IMR-90 (cell line): ENCODE measurements at regions not wholly inside any gene's neighbourhood (a gene's known extent, or its start where the extent isn't known, plus 50 kb on each side); places are given as distances from the start of the nearest gene placed in this dataset.

Experiments used
- ATAC-seq: fragments of 200-7000 bp; cut with Tn5 transposase; 2 replicates; pipeline ENCODE4 v1.9.1; 2020; ENCODE audit warnings: low read depth, mild to moderate bottlenecking, moderate library complexity
- BruUV-seq: library from RNA; stranded (reverse); fragments of 400-500 nt; replicated peaks from 2 replicates; lab custom pipeline; 2021; lab: Mats Ljungman, UMichigan
- CTCF ChIA-PET: fragments of 300-600 bp; formaldehyde crosslinking; extraction: SDS; loops from one replicate; lab custom pipeline; 2021; ENCODE audit warnings: antibody characterized with exemption; lab: Yijun Ruan, JAX
- POLR2A ChIA-PET: fragments of 300-600 bp; sonication (Branson Sonifier 250); formaldehyde crosslinking; loops from one replicate; lab custom pipeline; 2022; ENCODE audit warnings: antibody characterized with exemption; ENCODE audit not compliant: unreplicated experiment; lab: Charles Lee
- DNase-seq: peaks from one replicate; pipeline ENCODE4 v3.0.0; 2013
- H2AFZ ChIP-seq: replicated peaks from 2 replicates; pipeline ENCODE3; 2013; ENCODE audit warnings: low read length, mild to moderate bottlenecking; ENCODE audit not compliant: poor library complexity
- H2AK5ac ChIP-seq: 2 replicates; pipeline ENCODE4 v1.6.1; 2013; ENCODE audit warnings: low read depth, low read length, inconsistent platforms
- H2AK9ac ChIP-seq: replicated peaks from 2 replicates; pipeline ENCODE3; 2013; ENCODE audit warnings: mild to moderate bottlenecking, low read depth, low read length, moderate library complexity; ENCODE audit not compliant: poor library complexity
- H2BK120ac ChIP-seq: 2 replicates; pipeline ENCODE4 v1.6.1; 2013; ENCODE audit warnings: low read depth, low read length, inconsistent platforms
- H2BK15ac ChIP-seq: 3 replicates; pipeline ENCODE4 v1.6.1; 2013; ENCODE audit warnings: low read depth, low read length, inconsistent platforms
- H2BK20ac ChIP-seq: 2 replicates; pipeline ENCODE4 v1.6.1; 2013; ENCODE audit warnings: low read depth, mild to moderate bottlenecking, inconsistent platforms, low read length, moderate library complexity
- H2BK5ac ChIP-seq: 2 replicates; pipeline ENCODE4 v1.6.1; 2013; ENCODE audit warnings: mild to moderate bottlenecking, low read depth, low read length, inconsistent platforms; ENCODE audit not compliant: poor library complexity, severe bottlenecking
- H3K14ac ChIP-seq: replicated peaks from 2 replicates; pipeline ENCODE4 v1.6.1; 2013; ENCODE audit warnings: low read depth, low read length, inconsistent platforms
- H3K18ac ChIP-seq: 2 replicates; pipeline ENCODE4 v1.6.1; 2013; ENCODE audit warnings: low read depth, low read length, control low read depth
- H3K23ac ChIP-seq: 2 replicates; pipeline ENCODE4 v1.6.1; 2013; ENCODE audit warnings: low read depth, low read length, inconsistent platforms
- H3K27ac ChIP-seq: 2 replicates; pipeline ENCODE4 v1.5.1; 2013; ENCODE audit warnings: mild to moderate bottlenecking, control low read depth, low read length; ENCODE audit not compliant: insufficient read depth
- H3K27me3 ChIP-seq: 2 replicates; pipeline ENCODE4 v1.6.1; 2013; ENCODE audit warnings: low read length; ENCODE audit not compliant: control insufficient read depth, insufficient read depth
- H3K36me3 ChIP-seq: 2 replicates; pipeline ENCODE4 v1.6.1; 2013; ENCODE audit warnings: low read length, mixed read lengths; ENCODE audit not compliant: control insufficient read depth, insufficient read depth
- H3K4ac ChIP-seq: 2 replicates; pipeline ENCODE4 v1.6.1; 2013; ENCODE audit warnings: low read depth, low read length, inconsistent platforms
- H3K4me1 ChIP-seq: 2 replicates; pipeline ENCODE4 v1.6.1; 2013; ENCODE audit warnings: low read length, mixed read lengths; ENCODE audit not compliant: control insufficient read depth, insufficient read depth
- H3K4me2 ChIP-seq: 2 replicates; pipeline ENCODE4 v1.6.1; 2013; ENCODE audit warnings: low read depth, mild to moderate bottlenecking, control low read depth, low read length, moderate library complexity
- H3K4me3 ChIP-seq: 2 replicates; pipeline ENCODE4 v1.5.1; 2013; ENCODE audit warnings: low read depth, mild to moderate bottlenecking, control low read depth, low read length, moderate library complexity; ENCODE audit not compliant: insufficient read depth
- H3K56ac ChIP-seq: 2 replicates; pipeline ENCODE4 v1.6.1; 2013; ENCODE audit warnings: low read length, inconsistent platforms; ENCODE audit not compliant: insufficient read depth; ENCODE audit errors: extremely low read depth
- H3K79me1 ChIP-seq, 2 experiments: 2 replicates each; pipeline ENCODE4 v1.6.1; 2013; ENCODE audit warnings: low read length in 2 of 2, inconsistent platforms in 1 of 2, low read depth in 1 of 2
- H3K9ac ChIP-seq: 2 replicates; pipeline ENCODE4 v1.6.1; 2013; ENCODE audit warnings: low read depth, low read length, control low read depth
- H3K9me1 ChIP-seq: 2 replicates; pipeline ENCODE4 v1.6.1; 2013; ENCODE audit warnings: low read length, inconsistent platforms; ENCODE audit not compliant: insufficient read depth
- H3K9me3 ChIP-seq: 2 replicates; pipeline ENCODE4 v1.6.1; 2013; ENCODE audit warnings: low read length; ENCODE audit not compliant: control insufficient read depth, insufficient read depth
- H4K20me1 ChIP-seq: 2 replicates; pipeline ENCODE4 v1.6.1; 2013; ENCODE audit warnings: low read length, inconsistent platforms; ENCODE audit not compliant: insufficient read depth
- H4K5ac ChIP-seq: 2 replicates; pipeline ENCODE4 v1.6.1; 2013; ENCODE audit warnings: mild to moderate bottlenecking, low read depth, low read length, control low read depth
- H4K8ac ChIP-seq, 2 experiments: 2 replicates each; pipeline ENCODE4 v1.6.1; 2013; ENCODE audit warnings: low read depth in 2 of 2, low read length in 2 of 2, control low read depth in 1 of 2, inconsistent platforms in 1 of 2
- H4K91ac ChIP-seq: 2 replicates; pipeline ENCODE4 v1.6.1; 2013; ENCODE audit warnings: low read depth, low read length, inconsistent platforms; ENCODE audit not compliant: insufficient read depth
- BHLHE40 ChIP-seq: fragments of 150-350 bp; IDR thresholded peaks from 2 replicates; pipeline ENCODE4 v1.6.1; 2016; ENCODE audit warnings: mild to moderate bottlenecking, low read depth, low read length
- CEBPB ChIP-seq: IDR thresholded peaks from 2 replicates; pipeline ENCODE4 v1.6.1; 2012; ENCODE audit warnings: low read depth, low read length, improper control_type of control experiment
- CHD1 ChIP-seq: IDR thresholded peaks from 2 replicates; pipeline ENCODE4 v1.6.1; 2012; ENCODE audit warnings: low read depth, low read length, improper control_type of control experiment
- CTCF ChIP-seq: conservative IDR thresholded peaks from 2 replicates; pipeline ENCODE4 v1.5.1; 2012; ENCODE audit warnings: mild to moderate bottlenecking, low read depth, low read length, improper control_type of control experiment
- ELK1 ChIP-seq: fragments of 150-350 bp; IDR thresholded peaks from 2 replicates; pipeline ENCODE4 v1.6.1; 2016; ENCODE audit warnings: low read depth, mild to moderate bottlenecking, low read length, moderate library complexity, borderline replicate concordance
- FOS ChIP-seq: fragments of 150-350 bp; IDR thresholded peaks from 2 replicates; pipeline ENCODE4 v1.6.1; 2016; ENCODE audit warnings: low read depth, low read length
- MAFK ChIP-seq: IDR thresholded peaks from 2 replicates; pipeline ENCODE4 v1.6.1; 2012; ENCODE audit warnings: low read depth, low read length, improper control_type of control experiment
- MAZ ChIP-seq: IDR thresholded peaks from 2 replicates; pipeline ENCODE4 v1.6.1; 2012; ENCODE audit warnings: low read depth, mild to moderate bottlenecking, low read length, improper control_type of control experiment, moderate library complexity, borderline replicate concordance
- MXI1 ChIP-seq: IDR thresholded peaks from 2 replicates; pipeline ENCODE4 v1.6.1; 2012; ENCODE audit warnings: low read depth, mild to moderate bottlenecking, low read length, moderate library complexity, borderline replicate concordance
- NFE2L2 ChIP-seq: fragments of 150-350 bp; IDR thresholded peaks from 2 replicates; pipeline ENCODE4 v1.6.1; 2016; ENCODE audit warnings: low read depth, mild to moderate bottlenecking, low read length
- POLR2A ChIP-seq: IDR thresholded peaks from 2 replicates; pipeline ENCODE4 v1.6.1; 2012; ENCODE audit warnings: mild to moderate bottlenecking, low read depth, low read length
- RAD21 ChIP-seq: IDR thresholded peaks from 2 replicates; pipeline ENCODE4 v1.6.1; 2012; ENCODE audit warnings: low read length, improper control_type of control experiment
- RCOR1 ChIP-seq: IDR thresholded peaks from 2 replicates; pipeline ENCODE4 v1.6.1; 2012; ENCODE audit warnings: mild to moderate bottlenecking, low read length, improper control_type of control experiment; ENCODE audit not compliant: insufficient replicate concordance
- SMC3 ChIP-seq: fragments of 150-350 bp; IDR thresholded peaks from 2 replicates; pipeline ENCODE4 v1.6.1; 2016; ENCODE audit warnings: low read depth, mild to moderate bottlenecking, antibody characterized with exemption, low read length, moderate library complexity
- USF2 ChIP-seq: fragments of 150-350 bp; IDR thresholded peaks from 2 replicates; pipeline ENCODE4 v1.6.1; 2017; ENCODE audit warnings: mild to moderate bottlenecking, antibody characterized with exemption, low read length, low read depth
- WGBS, 2 experiments: methylation state at CpG; one replicate each; pipeline versions ENCODE4 v1.1.5 to v1.1.7; 2013; ENCODE audit warnings: missing lambda C conversion rate in 2 of 2; ENCODE audit not compliant: insufficient read length in 1 of 2; ENCODE audit errors: extremely low coverage in 2 of 2; 5-methylcytosine and 5-hydroxymethylcytosine counted together
- dilution Hi-C: fragments of 300-500 bp; cut with HindIII; formaldehyde crosslinking; loops from one replicate; pipeline ENCODE4 v1.14.3; 2018; ENCODE audit warnings: low sequenced_read_pairs; ENCODE audit not compliant: unreplicated experiment
- in situ Hi-C: fragments of 300-500 bp; cut with MboI; formaldehyde crosslinking; loops from 3 replicates; pipeline ENCODE4 v1.14.3; 2019; ENCODE audit warnings: low sequenced_read_pairs, inconsistent platforms, mixed read lengths
- intact Hi-C: fragments of 100-400 bp; cut with micrococcal nuclease; formaldehyde crosslinking; loops from 2 replicates; pipeline ENCODE4 v1.10.0; 2022

- Histone ChIP-seq H4K91ac (no peak overlapping the region), H2AK9ac (no peak overlapping the region), H3K36me3 (no peaks in the 10 kb centered on the region), H2BK15ac (no peak overlapping the region), H3K79me1 (no peaks in the 10 kb centered on the region), H2AFZ (no peak overlapping the region), H3K23ac (no peak overlapping the region), H3K4ac (no peak overlapping the region), H4K5ac (no peak overlapping the region), H3K9me1 (no peaks in the 10 kb centered on the region), H3K4me3 (no peak overlapping the region), H4K20me1 (no peaks in the 10 kb centered on the region), H3K4me1 (no peaks in the 10 kb centered on the region), H2BK20ac (no peak overlapping the region), H2BK5ac (no peak overlapping the region), H3K27me3 (peaks cover 39% of the 10 kb centered on the region), H3K56ac (no peak overlapping the region), H3K4me2 (no peak overlapping the region), H2AK5ac (no peak overlapping the region), H3K18ac (no peak overlapping the region), H2BK120ac (no peak overlapping the region), H3K27ac (no peak overlapping the region), H3K14ac (no peak overlapping the region), H3K9me3 (no peaks in the 10 kb centered on the region), H4K8ac (no peak overlapping the region), H3K9ac (no peak overlapping the region)
- WGBS, 2 experiments, result 83% methylated on average over 5 of the region's 5 CpGs; no CpG with 5 or more reads in 1 of the 2 experiments
- dilution Hi-C loops, result no loop called here
- no peak for DNase-seq
- ChIA-PET POLR2A (no interaction called here), CTCF (no interaction called here)
- no peak for ATAC-seq
- BruUV-seq, result no TSS peak
- intact Hi-C loops, result no loop called here
- in situ Hi-C loops, result no loop called here
- TF ChIP-seq CEBPB (no peak), RCOR1 (no peak), USF2 (no peak), FOS (no peak), NFE2L2 (no peak), CHD1 (no peak), ELK1 (no peak), BHLHE40 (no peak), MXI1 (no peak), CTCF (no peak), SMC3 (no peak), RAD21 (no peak), MAFK (no peak), MAZ (no peak), POLR2A (no peak)
Measured at GRCh38 chr1:10892138-10893065, 96.0 kb upstream of the CASZ1 start.
